ENCODE measurements at regions not wholly inside any gene's neighbourhood (a gene's known extent, or its start where the extent isn't known, plus 50 kb on each side); places are given as distances from the start of the nearest gene placed in this dataset.

GRCh38 chr12:84658877-84659276 lies 253.7 kb downstream of the SLC6A15 start:
- no peak overlapping the region for H3K27ac ChIP-seq
- H3K9ac ChIP-seq, result no peak overlapping the region
- no peak overlapping the region for H3K27ac Mint-ChIP-seq
- H3K4me1 Mint-ChIP-seq, result peaks cover 5% of the 10 kb centered on the region
- H3K4me2 ChIP-seq, result no peak overlapping the region
- no peaks in the 10 kb centered on the region for H3K36me3 Mint-ChIP-seq
- H4K20me1 ChIP-seq (ENCODE audit: low read depth), result no peaks in the 10 kb centered on the region
- no peaks in the 10 kb centered on the region for H3F3A ChIP-seq (ENCODE audit: low read depth)
- no peaks in the 10 kb centered on the region for H3K36me3 ChIP-seq
- no peaks in the 10 kb centered on the region for H3K79me2 ChIP-seq (ENCODE audit: low read depth)
- TF ChIP-seq, protein P1, sequence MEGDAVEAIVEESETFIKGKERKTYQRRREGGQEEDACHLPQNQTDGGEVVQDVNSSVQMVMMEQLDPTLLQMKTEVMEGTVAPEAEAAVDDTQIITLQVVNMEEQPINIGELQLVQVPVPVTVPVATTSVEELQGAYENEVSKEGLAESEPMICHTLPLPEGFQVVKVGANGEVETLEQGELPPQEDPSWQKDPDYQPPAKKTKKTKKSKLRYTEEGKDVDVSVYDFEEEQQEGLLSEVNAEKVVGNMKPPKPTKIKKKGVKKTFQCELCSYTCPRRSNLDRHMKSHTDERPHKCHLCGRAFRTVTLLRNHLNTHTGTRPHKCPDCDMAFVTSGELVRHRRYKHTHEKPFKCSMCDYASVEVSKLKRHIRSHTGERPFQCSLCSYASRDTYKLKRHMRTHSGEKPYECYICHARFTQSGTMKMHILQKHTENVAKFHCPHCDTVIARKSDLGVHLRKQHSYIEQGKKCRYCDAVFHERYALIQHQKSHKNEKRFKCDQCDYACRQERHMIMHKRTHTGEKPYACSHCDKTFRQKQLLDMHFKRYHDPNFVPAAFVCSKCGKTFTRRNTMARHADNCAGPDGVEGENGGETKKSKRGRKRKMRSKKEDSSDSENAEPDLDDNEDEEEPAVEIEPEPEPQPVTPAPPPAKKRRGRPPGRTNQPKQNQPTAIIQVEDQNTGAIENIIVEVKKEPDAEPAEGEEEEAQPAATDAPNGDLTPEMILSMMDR (IDR thresholded peaks at IDR 0.05), result no peak
- TF ChIP-seq EZH2phosphoT487 (IDR thresholded peaks at IDR 0.05) (no peak), EZH2 (IDR thresholded peaks at IDR 0.05) (no peak)
- no peaks in the 10 kb centered on the region for H3K9me3 ChIP-seq (ENCODE audit: low read depth)
- H3K4me3 Mint-ChIP-seq, result no peak overlapping the region
- peak; percentile 10 for DNase-seq (ENCODE audit: low spot score)
- H3K27me3 ChIP-seq, result no peaks in the 10 kb centered on the region
- H2AFZ ChIP-seq (replicated peaks), result no peak overlapping the region
- H3K4me1 ChIP-seq, result no peaks in the 10 kb centered on the region
- no peaks in the 10 kb centered on the region for H3K9me3 Mint-ChIP-seq
- no peaks in the 10 kb centered on the region for H3K27me3 Mint-ChIP-seq (ENCODE audit: insufficient read depth, low read depth)
- H3K4me3 ChIP-seq, result no peak overlapping the region

DNA sequence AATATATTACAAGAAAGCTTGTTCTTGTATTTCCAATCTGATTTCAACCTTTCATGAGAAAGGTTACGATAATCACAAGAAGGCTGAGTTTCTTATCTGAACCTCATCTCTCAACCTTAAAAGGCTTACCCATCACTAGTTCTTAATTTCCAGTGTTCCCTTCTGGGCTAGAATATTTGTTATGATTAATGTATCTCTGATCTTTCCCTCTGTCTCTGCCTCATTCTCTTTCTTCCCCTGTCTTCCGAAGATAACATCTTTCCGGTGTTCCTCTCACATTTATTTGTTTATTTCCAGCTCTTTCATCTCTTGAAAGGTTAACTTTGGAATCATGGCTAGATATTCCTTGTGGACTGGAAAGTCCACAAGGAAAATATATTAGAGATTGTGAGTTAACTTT lies 255.9 kb downstream of the SLC6A15 start:
- no peak overlapping the region for H3K27ac Mint-ChIP-seq

GRCh38 chr12:84653482-84653881 lies 259.1 kb downstream of the SLC6A15 start:
- TF ChIP-seq EZH2 (IDR thresholded peaks at IDR 0.05), result no peak
- TF ChIP-seq, protein P1 (IDR thresholded peaks at IDR 0.05), result no peak
- H3K4me1 ChIP-seq, result no peaks in the 10 kb centered on the region
- no peaks in the 10 kb centered on the region for H3F3A ChIP-seq (ENCODE audit: low read depth)
- no peak overlapping the region for H3K4me3 ChIP-seq
- Mint-ChIP-seq H3K36me3 (no peaks in the 10 kb centered on the region), H3K4me3 (no peak overlapping the region), H3K9me3 (no peaks in the 10 kb centered on the region), H3K27ac (no peak overlapping the region), H3K27me3 (ENCODE audit: insufficient read depth, low read depth) (no peaks in the 10 kb centered on the region), H3K4me1 (no peaks in the 10 kb centered on the region)
- H4K20me1 ChIP-seq (ENCODE audit: low read depth), result no peaks in the 10 kb centered on the region
- H3K4me2 ChIP-seq, result no peak overlapping the region
- no peak for DNase-seq (ENCODE audit: low spot score)
- H3K27me3 ChIP-seq, result no peaks in the 10 kb centered on the region
- H3K36me3 ChIP-seq, result no peaks in the 10 kb centered on the region
- H3K79me2 ChIP-seq (ENCODE audit: low read depth), result no peaks in the 10 kb centered on the region
- H3K9ac ChIP-seq, result no peak overlapping the region
- H2AFZ ChIP-seq (replicated peaks), result no peak overlapping the region
- H3K9me3 ChIP-seq (ENCODE audit: low read depth), result no peaks in the 10 kb centered on the region
- no peak overlapping the region for H3K27ac ChIP-seq

More for the DNA sequence above, 255.9 kb downstream of the SLC6A15 start:
- Histone ChIP-seq H3K27ac (no peak overlapping the region), H3K4me2 (no peak overlapping the region), H3K9ac (no peak overlapping the region), H3K9me3 (ENCODE audit: low read depth) (no peaks in the 10 kb centered on the region), H3K27me3 (no peaks in the 10 kb centered on the region), H3K4me1 (no peaks in the 10 kb centered on the region), H2AFZ (replicated peaks) (no peak overlapping the region), H3F3A (ENCODE audit: low read depth) (no peaks in the 10 kb centered on the region), H3K79me2 (ENCODE audit: low read depth) (no peaks in the 10 kb centered on the region), H4K20me1 (ENCODE audit: low read depth) (no peaks in the 10 kb centered on the region), H3K36me3 (no peaks in the 10 kb centered on the region), H3K4me3 (no peak overlapping the region)
- H3K4me1 Mint-ChIP-seq, result peaks cover 5% of the 10 kb centered on the region
- TF ChIP-seq, protein P1 (IDR thresholded peaks at IDR 0.05), result no peak
- TF ChIP-seq EZH2 (IDR thresholded peaks at IDR 0.05) (no peak), EZH2phosphoT487 (IDR thresholded peaks at IDR 0.05) (no peak)
- no peak overlapping the region for H3K4me3 Mint-ChIP-seq
- no peaks in the 10 kb centered on the region for H3K9me3 Mint-ChIP-seq
- H3K36me3 Mint-ChIP-seq, result no peaks in the 10 kb centered on the region
- no peak for DNase-seq (ENCODE audit: low spot score)
- no peaks in the 10 kb centered on the region for H3K27me3 Mint-ChIP-seq (ENCODE audit: insufficient read depth, low read depth)

Data from neural progenitor cell (in vitro differentiated cells).